Hepatocyte (in vitro differentiated cells): ENCODE measurements at regions not wholly inside any gene's neighbourhood (a gene's known extent, or its start where the extent isn't known, plus 50 kb on each side); places are given as distances from the start of the nearest gene placed in this dataset.

Source experiments
- EZH2phosphoT487 ChIP-seq: fragments of 200-600 bp; sonication (generic); IDR thresholded peaks from one replicate; pipeline ENCODE4 v1.6.1; 2018; ENCODE audit warnings: antibody characterized with exemption, mild to moderate bottlenecking, low read depth, moderate library complexity; ENCODE audit not compliant: unreplicated experiment, severe bottlenecking
- TF ChIP-seq, protein P1 (sequence below): fragments of 200-600 bp; sonication (generic); IDR thresholded peaks from 2 replicates; pipeline ENCODE4 v1.5.1; 2016; ENCODE audit warnings: antibody characterized with exemption, mild to moderate bottlenecking; ENCODE audit not compliant: poor library complexity

GRCh38 chr18:76195601-76196000, 299.4 kb downstream of the ZNF516 start:
- TF ChIP-seq, protein P1, sequence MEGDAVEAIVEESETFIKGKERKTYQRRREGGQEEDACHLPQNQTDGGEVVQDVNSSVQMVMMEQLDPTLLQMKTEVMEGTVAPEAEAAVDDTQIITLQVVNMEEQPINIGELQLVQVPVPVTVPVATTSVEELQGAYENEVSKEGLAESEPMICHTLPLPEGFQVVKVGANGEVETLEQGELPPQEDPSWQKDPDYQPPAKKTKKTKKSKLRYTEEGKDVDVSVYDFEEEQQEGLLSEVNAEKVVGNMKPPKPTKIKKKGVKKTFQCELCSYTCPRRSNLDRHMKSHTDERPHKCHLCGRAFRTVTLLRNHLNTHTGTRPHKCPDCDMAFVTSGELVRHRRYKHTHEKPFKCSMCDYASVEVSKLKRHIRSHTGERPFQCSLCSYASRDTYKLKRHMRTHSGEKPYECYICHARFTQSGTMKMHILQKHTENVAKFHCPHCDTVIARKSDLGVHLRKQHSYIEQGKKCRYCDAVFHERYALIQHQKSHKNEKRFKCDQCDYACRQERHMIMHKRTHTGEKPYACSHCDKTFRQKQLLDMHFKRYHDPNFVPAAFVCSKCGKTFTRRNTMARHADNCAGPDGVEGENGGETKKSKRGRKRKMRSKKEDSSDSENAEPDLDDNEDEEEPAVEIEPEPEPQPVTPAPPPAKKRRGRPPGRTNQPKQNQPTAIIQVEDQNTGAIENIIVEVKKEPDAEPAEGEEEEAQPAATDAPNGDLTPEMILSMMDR: no peak
- TF ChIP-seq EZH2phosphoT487: no peak
